ENCODE measurements at regions not wholly inside any gene's neighbourhood (a gene's known extent, or its start where the extent isn't known, plus 50 kb on each side); places are given as distances from the start of the nearest gene placed in this dataset.
A peak's percentile ranks its signal among the peaks of the same experiment; 100 is the strongest.

DNA sequence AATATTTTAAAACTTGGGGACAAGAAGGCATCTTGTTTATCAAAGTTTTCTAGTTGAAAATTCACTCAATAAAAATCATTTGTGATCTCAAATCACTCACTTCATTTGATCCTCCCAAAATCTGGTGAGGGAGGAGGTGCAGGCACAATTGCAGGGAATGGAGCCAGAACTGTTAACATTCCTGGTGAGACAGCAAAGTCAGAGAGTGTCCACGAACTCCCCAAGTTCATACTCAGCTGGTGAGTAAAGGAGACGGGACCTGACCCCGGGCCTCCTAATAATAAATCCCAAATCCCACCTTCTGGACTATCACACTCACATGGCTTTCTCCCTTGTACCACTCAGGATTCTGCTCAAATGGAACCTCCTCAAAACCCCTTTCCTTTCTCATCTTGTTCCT is 252.3 kb upstream of the LRTM1 start:
- Histone ChIP-seq H3K9me3 (ENCODE audit: low read depth, low read length) (no peaks in the 10 kb centered on the region), H2AFZ (ENCODE audit: low read length) (no peak overlapping the region), H3K36me3 (ENCODE audit: insufficient read depth, low read length) (no peaks in the 10 kb centered on the region), H3K4me3 (ENCODE audit: insufficient read depth, low read length) (no peak overlapping the region), H3K27me3 (ENCODE audit: insufficient read depth, low read length) (no peaks in the 10 kb centered on the region), H3K27ac (ENCODE audit: low read depth, low read length) (peak overlapping the region; percentile 29), H4K20me1 (ENCODE audit: insufficient read depth, low read length) (no peaks in the 10 kb centered on the region), H3K4me1 (ENCODE audit: insufficient read depth, low read length) (peaks cover 7% of the 10 kb centered on the region), H3K79me2 (ENCODE audit: insufficient read depth, low read length) (no peaks in the 10 kb centered on the region), H3K4me2 (ENCODE audit: insufficient read depth, low read length) (no peak overlapping the region)
- no peak for DNase-seq (ENCODE audit: insufficient read length, low spot score, missing footprints)
- TF ChIP-seq, protein P1, sequence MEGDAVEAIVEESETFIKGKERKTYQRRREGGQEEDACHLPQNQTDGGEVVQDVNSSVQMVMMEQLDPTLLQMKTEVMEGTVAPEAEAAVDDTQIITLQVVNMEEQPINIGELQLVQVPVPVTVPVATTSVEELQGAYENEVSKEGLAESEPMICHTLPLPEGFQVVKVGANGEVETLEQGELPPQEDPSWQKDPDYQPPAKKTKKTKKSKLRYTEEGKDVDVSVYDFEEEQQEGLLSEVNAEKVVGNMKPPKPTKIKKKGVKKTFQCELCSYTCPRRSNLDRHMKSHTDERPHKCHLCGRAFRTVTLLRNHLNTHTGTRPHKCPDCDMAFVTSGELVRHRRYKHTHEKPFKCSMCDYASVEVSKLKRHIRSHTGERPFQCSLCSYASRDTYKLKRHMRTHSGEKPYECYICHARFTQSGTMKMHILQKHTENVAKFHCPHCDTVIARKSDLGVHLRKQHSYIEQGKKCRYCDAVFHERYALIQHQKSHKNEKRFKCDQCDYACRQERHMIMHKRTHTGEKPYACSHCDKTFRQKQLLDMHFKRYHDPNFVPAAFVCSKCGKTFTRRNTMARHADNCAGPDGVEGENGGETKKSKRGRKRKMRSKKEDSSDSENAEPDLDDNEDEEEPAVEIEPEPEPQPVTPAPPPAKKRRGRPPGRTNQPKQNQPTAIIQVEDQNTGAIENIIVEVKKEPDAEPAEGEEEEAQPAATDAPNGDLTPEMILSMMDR (IDR thresholded peaks at IDR 0.05; ENCODE audit: extremely low read depth, low read depth, low read length) = no peak

DNA sequence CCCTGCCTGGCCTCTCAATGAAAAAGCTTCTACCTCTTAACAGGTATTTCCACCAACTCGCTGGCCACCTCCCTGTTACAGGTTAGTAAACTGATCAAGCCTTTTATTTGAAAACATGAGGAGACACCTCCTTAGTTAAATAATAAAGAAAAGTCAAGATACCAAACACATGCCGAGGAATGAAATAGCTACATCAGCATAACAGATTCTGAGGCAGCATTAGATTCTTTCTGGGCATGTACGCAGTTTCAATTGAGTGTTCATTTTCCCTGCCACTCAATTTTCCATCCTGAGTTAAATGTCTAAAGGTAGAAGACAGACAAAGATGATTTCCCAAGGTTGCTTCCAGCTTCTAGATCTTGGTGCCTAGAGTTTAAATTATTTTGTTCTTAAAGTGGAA is 250.5 kb upstream of the LRTM1 start:
- no peaks in the 10 kb centered on the region for H4K20me1 ChIP-seq (ENCODE audit: insufficient read depth, low read length)
- no peak overlapping the region for H3K4me2 ChIP-seq (ENCODE audit: insufficient read depth, low read length)
- H3K36me3 ChIP-seq (ENCODE audit: insufficient read depth, low read length) = no peaks in the 10 kb centered on the region
- no peaks in the 10 kb centered on the region for H3K27me3 ChIP-seq (ENCODE audit: insufficient read depth, low read length)
- no peaks in the 10 kb centered on the region for H3K9me3 ChIP-seq (ENCODE audit: low read depth, low read length)
- H2AFZ ChIP-seq (ENCODE audit: low read length) = peak overlapping the region; percentile 5
- H3K4me3 ChIP-seq (ENCODE audit: insufficient read depth, low read length) = no peak overlapping the region
- H3K79me2 ChIP-seq (ENCODE audit: insufficient read depth, low read length) = no peaks in the 10 kb centered on the region
- TF ChIP-seq, protein P1 (IDR thresholded peaks at IDR 0.05; ENCODE audit: extremely low read depth, low read depth, low read length) = no peak
- no peak for DNase-seq (ENCODE audit: insufficient read length, low spot score, missing footprints)
- H3K4me1 ChIP-seq (ENCODE audit: insufficient read depth, low read length) = peaks cover 18% of the 10 kb centered on the region
- H3K27ac ChIP-seq (ENCODE audit: low read depth, low read length) = no peak overlapping the region

GRCh38 chr3:55177749-55178148 is 249.9 kb upstream of the LRTM1 start:
- no peaks in the 10 kb centered on the region for H3K36me3 ChIP-seq (ENCODE audit: insufficient read depth, low read length)
- H3K79me2 ChIP-seq (ENCODE audit: insufficient read depth, low read length) = no peaks in the 10 kb centered on the region
- peaks cover 24% of the 10 kb centered on the region for H3K4me1 ChIP-seq (ENCODE audit: insufficient read depth, low read length)
- TF ChIP-seq, protein P1 (IDR thresholded peaks at IDR 0.05; ENCODE audit: extremely low read depth, low read depth, low read length) = no peak
- H3K9me3 ChIP-seq (ENCODE audit: low read depth, low read length) = no peaks in the 10 kb centered on the region
- H3K4me3 ChIP-seq (ENCODE audit: insufficient read depth, low read length) = no peak overlapping the region
- H3K27ac ChIP-seq (ENCODE audit: low read depth, low read length) = no peak overlapping the region
- H4K20me1 ChIP-seq (ENCODE audit: insufficient read depth, low read length) = no peaks in the 10 kb centered on the region
- no peak overlapping the region for H3K4me2 ChIP-seq (ENCODE audit: insufficient read depth, low read length)
- no peak for DNase-seq (ENCODE audit: insufficient read length, low spot score, missing footprints)
- H3K27me3 ChIP-seq (ENCODE audit: insufficient read depth, low read length) = no peaks in the 10 kb centered on the region
- peak overlapping the region; percentile 53 for H2AFZ ChIP-seq (ENCODE audit: low read length)

DNA sequence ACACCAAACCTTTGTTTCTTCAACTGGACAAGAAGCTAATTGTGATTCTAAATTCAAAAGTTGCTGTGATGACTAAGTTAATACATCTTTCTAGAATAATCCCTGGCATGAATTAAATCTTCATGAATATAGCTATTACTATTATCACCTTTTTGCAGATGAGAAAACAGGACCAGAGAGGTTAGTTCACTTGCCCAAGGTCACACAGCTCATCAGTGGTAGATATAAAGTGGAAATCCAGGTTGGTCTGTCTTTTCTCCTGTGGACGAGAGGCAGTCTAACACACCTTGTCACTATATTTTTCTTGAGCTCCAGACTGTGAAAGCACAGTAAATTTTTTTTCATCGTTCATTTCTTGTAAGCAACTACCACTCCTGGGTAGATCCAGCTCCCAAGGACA is 247.6 kb upstream of the LRTM1 start:
- TF ChIP-seq, protein P1 (IDR thresholded peaks at IDR 0.05; ENCODE audit: extremely low read depth, low read depth, low read length) = no peak
- H3K4me2 ChIP-seq (ENCODE audit: insufficient read depth, low read length) = no peak overlapping the region
- H3K27me3 ChIP-seq (ENCODE audit: insufficient read depth, low read length) = no peaks in the 10 kb centered on the region
- peaks cover 27% of the 10 kb centered on the region for H3K4me1 ChIP-seq (ENCODE audit: insufficient read depth, low read length)
- H3K79me2 ChIP-seq (ENCODE audit: insufficient read depth, low read length) = no peaks in the 10 kb centered on the region
- DNase-seq (ENCODE audit: insufficient read length, low spot score, missing footprints) = no peak
- H4K20me1 ChIP-seq (ENCODE audit: insufficient read depth, low read length) = no peaks in the 10 kb centered on the region
- no peak overlapping the region for H3K4me3 ChIP-seq (ENCODE audit: insufficient read depth, low read length)
- H3K36me3 ChIP-seq (ENCODE audit: insufficient read depth, low read length) = no peaks in the 10 kb centered on the region
- no peak overlapping the region for H2AFZ ChIP-seq (ENCODE audit: low read length)
- H3K27ac ChIP-seq (ENCODE audit: low read depth, low read length) = no peak overlapping the region
- no peaks in the 10 kb centered on the region for H3K9me3 ChIP-seq (ENCODE audit: low read depth, low read length)
